SK-N-MC (cell line): ENCODE measurements at regions not wholly inside any gene's neighbourhood (a gene's known extent, or its start where the extent isn't known, plus 50 kb on each side); places are given as distances from the start of the nearest gene placed in this dataset.

Experiments used
- DNase-seq: peaks from one replicate; pipeline ENCODE4 v3.0.0-alpha.2; 2011; ENCODE audit warnings: low read depth, low spot score
- H3K27ac ChIP-seq: fragments of 200-600 bp; sonication (generic); 2 replicates; pipeline ENCODE4 v1.5.1; 2016; ENCODE audit warnings: mixed run types
- H3K36me3 ChIP-seq: fragments of 200-600 bp; sonication (generic); 2 replicates; pipeline ENCODE4 v1.6.1; 2017; ENCODE audit warnings: antibody characterized with exemption, low read length, mixed read lengths; ENCODE audit not compliant: insufficient read depth
- H3K4me3 ChIP-seq: fragments of 200-600 bp; sonication (generic); 2 replicates; pipeline ENCODE4 v1.5.1; 2016
- H3K9ac ChIP-seq: fragments of 200-600 bp; sonication (generic); 2 replicates; pipeline ENCODE4 v1.8.0; 2017; ENCODE audit warnings: mixed run types, mixed read lengths; ENCODE audit not compliant: insufficient read length
- H3K9me3 ChIP-seq: fragments of 200-600 bp; sonication (generic); 2 replicates; pipeline ENCODE4 v1.6.1; 2017; ENCODE audit warnings: low read depth, mild to moderate bottlenecking, antibody characterized with exemption, low read length, moderate library complexity, mixed read lengths
- EZH2 ChIP-seq: fragments of 200-600 bp; sonication (generic); IDR thresholded peaks from one replicate; pipeline ENCODE4 v1.6.1; 2017; ENCODE audit warnings: antibody characterized with exemption
- FOXP2 ChIP-seq: optimal IDR thresholded peaks from 2 replicates; pipeline ENCODE3; 2011; ENCODE audit warnings: mild to moderate bottlenecking, moderate library complexity; ENCODE audit not compliant: insufficient read depth; ENCODE audit errors: extremely low read length, control extremely low read depth
- POLR2AphosphoS5 ChIP-seq: IDR thresholded peaks from 2 replicates; pipeline ENCODE4 v1.6.1; 2012; ENCODE audit warnings: mild to moderate bottlenecking, low read depth, low read length, borderline replicate concordance

DNA sequence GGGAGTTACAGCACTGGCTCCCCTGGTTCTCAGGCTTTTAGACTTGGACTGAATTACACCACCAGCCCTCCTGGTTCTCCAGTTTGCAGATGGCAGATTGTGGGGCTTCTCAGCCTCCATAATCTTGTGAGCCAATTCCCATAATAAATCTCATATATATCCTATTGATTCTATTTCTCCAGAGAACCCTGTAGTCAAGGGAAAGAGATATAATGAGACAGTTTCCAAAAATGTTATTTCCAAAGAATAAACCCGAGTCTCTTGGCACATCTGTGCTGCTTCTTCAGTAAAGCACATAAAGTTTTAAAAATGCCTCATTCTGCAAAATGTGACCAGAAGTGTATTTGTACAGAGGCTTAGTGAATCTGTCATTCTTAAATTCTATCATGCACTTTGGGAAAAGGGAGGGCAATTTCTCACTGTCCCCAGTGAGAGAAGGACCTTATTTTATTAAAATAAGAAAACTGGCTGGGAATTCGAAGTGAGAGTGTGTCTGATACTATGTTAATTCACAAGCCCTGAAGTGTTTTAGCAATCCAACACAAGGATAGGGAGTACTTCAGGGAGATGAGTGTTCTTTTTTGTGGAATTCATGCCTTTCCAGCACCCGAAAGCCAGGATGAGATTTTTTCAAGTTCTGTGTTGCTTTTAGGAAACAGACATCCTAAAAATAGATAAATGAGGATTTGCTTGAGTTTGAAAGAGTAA, 282.4 kb upstream of the CHAC2 start:
- Histone ChIP-seq H3K9me3 (no peaks in the 10 kb centered on the region), H3K9ac (no peak overlapping the region), H3K27ac (no peak overlapping the region), H3K36me3 (no peaks in the 10 kb centered on the region), H3K4me3 (no peak overlapping the region)
- no peak for DNase-seq
- TF ChIP-seq FOXP2: no peak
- TF ChIP-seq POLR2AphosphoS5: no peak
- TF ChIP-seq EZH2: no peak

DNA sequence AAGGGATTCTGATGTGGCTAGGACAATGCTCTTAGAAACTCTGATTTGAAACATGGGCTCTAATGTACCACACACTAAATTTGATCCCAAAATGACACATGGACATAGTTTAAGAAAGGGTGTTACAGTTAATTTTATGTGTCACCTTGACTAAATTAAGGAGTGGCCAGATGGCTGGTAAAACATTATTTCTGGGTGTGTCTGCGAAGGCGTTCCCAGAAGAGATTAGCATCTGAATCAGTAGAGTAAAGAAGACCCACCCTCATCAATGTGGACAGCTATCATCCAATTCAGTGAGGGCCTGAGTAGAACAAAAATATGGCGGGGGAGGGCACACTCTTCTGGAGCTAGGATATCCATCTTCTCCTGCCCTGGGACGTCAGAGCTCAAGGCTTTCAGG, 283.1 kb upstream of the CHAC2 start:
- Histone ChIP-seq H3K27ac (no peak overlapping the region), H3K9ac (no peak overlapping the region), H3K4me3 (no peak overlapping the region), H3K9me3 (no peaks in the 10 kb centered on the region), H3K36me3 (no peaks in the 10 kb centered on the region)
- no peak for TF ChIP-seq EZH2
- no peak for TF ChIP-seq FOXP2
- no peak for TF ChIP-seq POLR2AphosphoS5
- DNase-seq: no peak

DNA sequence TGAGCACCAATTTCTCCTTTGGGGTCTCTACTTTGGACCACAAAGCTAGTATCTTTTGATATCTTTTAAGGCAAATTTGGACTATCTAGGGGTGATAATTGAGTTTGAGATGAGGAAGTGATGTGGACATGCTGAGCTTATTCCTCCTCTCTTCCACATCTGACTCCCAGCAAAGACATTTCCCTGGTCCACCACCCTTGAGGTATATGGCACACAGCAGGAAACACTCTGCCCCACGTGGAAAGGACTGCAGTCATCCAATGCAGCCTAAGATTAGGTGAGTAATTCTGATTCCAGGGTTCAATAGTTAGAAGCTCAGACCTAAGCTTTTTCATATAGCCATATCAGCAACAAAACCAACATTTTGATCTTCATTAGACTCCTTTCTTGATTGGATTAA, 290.1 kb upstream of the CHAC2 start:
- Histone ChIP-seq H3K27ac (no peak overlapping the region), H3K9ac (no peak overlapping the region), H3K4me3 (no peak overlapping the region), H3K36me3 (no peaks in the 10 kb centered on the region), H3K9me3 (no peaks in the 10 kb centered on the region)
- no peak for DNase-seq
- TF ChIP-seq FOXP2 (no peak), POLR2AphosphoS5 (no peak)

DNA sequence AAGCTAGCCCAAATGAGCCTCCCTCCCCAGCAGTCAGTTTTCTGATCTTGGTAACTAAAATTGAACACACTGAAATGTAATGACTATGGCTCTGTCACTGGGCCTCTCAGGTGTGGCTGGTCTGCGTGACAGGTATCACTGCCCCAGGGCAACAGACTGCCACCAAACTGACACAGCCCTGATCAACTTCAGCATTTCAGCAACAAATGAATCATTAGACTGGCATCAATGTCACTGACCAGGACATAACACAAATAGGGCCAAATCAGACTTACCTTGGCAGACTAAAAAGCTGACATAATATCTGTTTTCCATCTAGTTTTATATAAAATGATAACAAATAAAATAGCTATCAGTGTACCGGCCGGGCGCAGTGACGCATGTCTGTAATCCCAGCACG, 290.8 kb upstream of the CHAC2 start:
- no peak overlapping the region for H3K4me3 ChIP-seq
- no peaks in the 10 kb centered on the region for H3K36me3 ChIP-seq
- DNase-seq: no peak
- no peak overlapping the region for H3K27ac ChIP-seq
- no peaks in the 10 kb centered on the region for H3K9me3 ChIP-seq
- TF ChIP-seq FOXP2 (no peak), POLR2AphosphoS5 (no peak)
- no peak overlapping the region for H3K9ac ChIP-seq

DNA sequence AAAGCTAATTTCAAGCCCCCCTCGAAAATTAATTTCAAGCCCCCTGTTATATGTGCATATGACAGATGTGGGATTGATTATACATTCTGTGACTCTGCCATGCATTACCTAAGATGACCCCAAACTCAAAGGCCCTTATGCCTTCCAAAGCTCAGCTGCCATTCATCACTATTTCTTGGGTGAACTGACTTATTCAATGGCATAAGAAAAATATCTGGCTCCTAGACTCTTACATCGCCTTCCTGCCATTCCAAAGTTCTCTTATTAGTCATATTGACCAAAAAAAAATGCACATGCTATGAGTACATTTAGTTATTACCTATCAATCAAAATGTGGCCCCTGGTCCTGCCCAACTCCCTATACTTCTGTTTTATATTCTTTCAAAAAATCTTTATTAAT, 291.8 kb upstream of the CHAC2 start:
- H3K36me3 ChIP-seq: no peaks in the 10 kb centered on the region
- no peak for TF ChIP-seq FOXP2
- TF ChIP-seq POLR2AphosphoS5: no peak
- no peak for TF ChIP-seq EZH2
- H3K4me3 ChIP-seq: no peak overlapping the region
- no peak overlapping the region for H3K9ac ChIP-seq
- H3K27ac ChIP-seq: no peak overlapping the region
- no peaks in the 10 kb centered on the region for H3K9me3 ChIP-seq
- DNase-seq: no peak

DNA sequence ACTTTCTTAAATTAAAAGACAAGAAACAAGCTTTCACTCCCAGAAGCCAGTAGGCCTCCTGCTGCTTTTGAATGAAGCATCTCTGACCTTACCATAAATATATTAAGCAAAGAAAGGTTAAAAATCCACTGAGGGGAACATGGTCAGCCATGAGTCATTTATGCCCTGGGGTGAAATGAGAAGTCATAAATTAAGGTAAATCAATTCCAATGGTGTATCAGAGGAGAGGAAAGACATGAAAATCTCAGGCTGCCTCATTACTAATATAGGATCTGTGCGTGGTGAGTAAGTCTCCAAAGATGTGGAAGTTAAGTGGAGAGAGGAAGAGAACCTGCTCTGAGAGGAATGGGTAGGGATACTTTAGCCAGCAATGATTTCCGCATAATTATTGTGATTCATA, 292.3 kb upstream of the CHAC2 start:
- no peak for DNase-seq
- Histone ChIP-seq H3K4me3 (no peak overlapping the region), H3K9me3 (no peaks in the 10 kb centered on the region), H3K27ac (no peak overlapping the region), H3K9ac (no peak overlapping the region), H3K36me3 (no peaks in the 10 kb centered on the region)
- no peak for TF ChIP-seq POLR2AphosphoS5
- TF ChIP-seq EZH2: no peak
- TF ChIP-seq FOXP2: no peak

DNA sequence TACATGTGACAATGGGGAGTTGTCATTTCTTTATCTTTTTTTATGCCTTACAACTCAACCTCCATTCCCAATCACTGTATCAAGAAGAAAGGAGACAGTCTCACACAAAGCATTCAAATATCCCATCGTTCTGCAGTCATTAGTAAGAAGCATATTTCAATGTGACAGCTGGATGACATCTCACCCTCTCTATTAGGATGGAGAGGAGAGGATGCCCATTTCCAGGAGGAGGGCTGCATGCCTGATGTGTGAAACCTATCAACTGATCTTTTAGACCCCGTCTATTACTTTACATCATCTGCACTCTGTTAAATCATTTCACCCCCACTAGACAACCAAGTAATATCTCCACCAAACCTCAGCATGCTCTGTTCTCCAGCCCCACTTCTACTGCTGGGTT, 292.7 kb upstream of the CHAC2 start:
- H3K4me3 ChIP-seq: no peak overlapping the region
- no peak for TF ChIP-seq POLR2AphosphoS5
- no peak for TF ChIP-seq EZH2
- TF ChIP-seq FOXP2: no peak
- no peaks in the 10 kb centered on the region for H3K9me3 ChIP-seq
- DNase-seq: no peak
- H3K9ac ChIP-seq: no peak overlapping the region
- H3K27ac ChIP-seq: no peak overlapping the region
- no peaks in the 10 kb centered on the region for H3K36me3 ChIP-seq

DNA sequence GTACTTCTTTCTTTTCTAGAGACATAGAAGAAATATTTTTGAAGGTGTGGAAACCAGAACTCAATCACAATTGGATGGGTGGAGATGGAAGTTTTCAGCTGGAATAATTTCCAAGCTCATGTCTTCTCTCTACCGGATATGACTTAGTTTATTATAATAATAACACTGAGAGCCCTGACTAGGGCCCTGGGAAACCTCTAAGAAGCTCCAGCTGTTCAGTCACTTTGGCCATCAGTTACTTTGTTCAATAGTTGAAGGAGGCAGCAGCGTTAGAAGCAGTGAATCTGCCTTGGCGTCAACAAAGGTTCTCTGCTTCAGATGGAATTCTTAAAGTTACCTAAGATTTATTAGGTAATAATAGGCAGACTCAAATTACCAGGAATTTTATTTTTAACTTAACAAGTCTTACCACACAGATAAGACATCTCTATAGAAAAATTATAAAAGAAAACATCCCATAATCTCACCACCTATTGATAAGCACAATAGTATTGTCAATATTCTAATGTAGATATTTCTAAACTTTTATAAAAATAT, 293.8 kb upstream of the CHAC2 start:
- TF ChIP-seq POLR2AphosphoS5: no peak
- no peak for TF ChIP-seq FOXP2
- no peak for TF ChIP-seq EZH2
- Histone ChIP-seq H3K9ac (no peak overlapping the region), H3K4me3 (no peak overlapping the region), H3K9me3 (no peaks in the 10 kb centered on the region), H3K27ac (no peak overlapping the region), H3K36me3 (no peaks in the 10 kb centered on the region)
- no peak for DNase-seq

DNA sequence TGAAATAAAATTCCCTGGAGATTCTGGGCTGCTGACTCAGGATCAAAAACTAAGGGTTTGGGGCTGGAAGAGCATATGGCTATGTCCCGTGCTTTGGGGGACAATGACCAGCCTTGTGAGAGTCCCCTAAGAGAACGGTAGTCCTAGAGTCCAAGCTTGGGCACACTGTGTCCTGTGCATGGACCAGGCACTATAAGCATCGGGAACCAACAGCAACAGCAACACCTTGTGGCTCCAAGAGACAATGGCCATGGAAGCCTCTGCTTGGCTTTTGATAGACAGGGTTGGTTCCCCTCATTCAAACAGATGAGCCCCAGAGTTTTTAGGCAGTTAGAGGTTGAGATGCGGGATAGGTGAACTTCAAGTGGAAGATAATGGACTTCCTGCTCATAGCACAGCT, 294.4 kb upstream of the CHAC2 start:
- Histone ChIP-seq H3K4me3 (no peak overlapping the region), H3K36me3 (no peaks in the 10 kb centered on the region), H3K27ac (no peak overlapping the region), H3K9ac (no peak overlapping the region), H3K9me3 (no peaks in the 10 kb centered on the region)
- TF ChIP-seq POLR2AphosphoS5: no peak
- TF ChIP-seq EZH2: no peak
- TF ChIP-seq FOXP2: no peak
- no peak for DNase-seq
